ENCODE measurements at regions not wholly inside any gene's neighbourhood (a gene's known extent, or its start where the extent isn't known, plus 50 kb on each side); places are given as distances from the start of the nearest gene placed in this dataset.
"Not testable (repeated sequence)": the region's sequence is repeated elsewhere in the genome, so short reads cannot be mapped to it uniquely, and the experiment has no call there.

DNA sequence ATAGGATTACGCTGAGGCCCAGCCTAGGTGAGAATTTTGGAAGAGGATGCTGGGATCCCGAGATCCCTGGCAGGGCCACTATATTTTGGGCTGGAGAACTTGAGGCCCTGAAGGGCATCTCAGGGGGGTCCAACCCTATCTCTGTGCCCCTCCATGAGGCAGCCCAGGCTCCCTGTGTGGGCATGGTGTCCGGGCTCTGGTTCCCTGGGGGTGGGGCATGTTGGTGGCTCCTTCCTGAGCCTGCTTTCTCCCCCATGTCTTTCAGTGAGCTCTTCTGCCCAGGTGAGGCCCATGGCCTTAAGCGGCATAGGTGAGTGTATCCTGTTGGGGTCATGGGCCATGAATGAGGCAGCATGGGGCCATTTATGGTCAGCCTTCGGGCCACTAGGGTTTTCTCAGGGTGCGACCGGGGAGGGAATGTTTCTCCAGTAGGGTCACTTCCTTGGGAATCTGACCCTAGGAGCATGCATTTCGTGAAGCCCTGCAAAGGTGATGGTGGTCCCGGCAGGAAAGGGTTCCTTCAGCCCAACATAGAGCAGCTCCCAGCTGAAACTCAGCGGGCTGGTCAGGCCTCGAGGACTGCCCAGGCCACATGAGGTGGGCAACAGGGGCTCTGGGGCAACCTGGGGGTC lies 191.3 kb downstream of the UBE3A start:
- no peak for DNase-seq (ENCODE audit: low spot score)

DNA sequence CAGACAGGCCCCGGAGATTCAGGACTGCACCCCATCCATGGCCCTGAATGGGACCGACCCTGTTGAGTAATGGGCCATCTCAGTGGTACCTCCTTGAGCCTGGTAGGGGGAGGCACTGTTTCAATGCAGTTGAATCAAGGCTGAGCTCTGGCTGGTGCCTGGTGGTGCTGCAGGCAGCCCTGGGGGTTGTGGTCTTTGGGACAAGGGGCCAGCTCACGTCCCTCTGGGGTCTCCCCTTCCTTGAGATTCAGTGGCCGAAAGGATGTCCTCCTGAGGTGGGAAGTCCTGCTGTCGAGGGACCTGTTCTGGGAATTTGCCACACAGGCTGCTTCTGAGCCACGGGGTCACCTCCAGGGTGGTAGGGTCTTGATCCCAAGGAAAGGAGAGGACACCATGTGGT lies 190.7 kb downstream of the UBE3A start:
- not testable (repeated sequence) for DNase-seq (ENCODE audit: low spot score)

DNA sequence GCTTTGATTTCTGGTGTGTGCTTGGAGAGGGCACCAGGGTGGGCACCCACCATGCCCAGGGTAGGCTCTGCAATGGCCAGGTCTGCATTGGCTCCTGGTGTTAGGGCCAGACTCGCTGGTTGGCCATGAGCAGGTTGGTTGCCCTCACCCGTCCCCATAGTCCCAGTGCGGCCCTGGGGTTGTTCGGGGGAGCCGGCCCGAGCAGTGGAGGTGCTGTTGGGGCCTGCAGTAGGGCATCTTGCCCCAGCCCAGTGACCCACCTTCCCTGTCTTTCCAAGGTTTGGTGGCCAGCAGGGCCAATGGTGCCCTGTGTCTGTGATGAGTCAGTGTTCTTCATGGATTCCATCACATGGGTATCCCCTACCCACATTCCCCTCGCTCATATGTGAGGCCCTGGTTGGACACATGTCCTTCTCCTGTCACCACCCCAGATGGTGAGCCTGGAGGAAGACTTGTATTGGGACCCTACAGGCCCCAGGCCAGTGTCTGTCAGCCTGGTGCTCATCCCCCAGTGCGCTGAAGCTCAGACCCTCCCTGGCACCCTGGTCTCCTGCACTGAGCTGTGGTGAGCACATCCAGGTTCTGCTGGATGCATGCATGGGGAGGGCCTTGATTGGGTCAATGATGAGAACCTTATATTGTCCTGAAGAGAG lies 190.1 kb downstream of the UBE3A start:
- no peak for DNase-seq (ENCODE audit: low spot score)

DNA sequence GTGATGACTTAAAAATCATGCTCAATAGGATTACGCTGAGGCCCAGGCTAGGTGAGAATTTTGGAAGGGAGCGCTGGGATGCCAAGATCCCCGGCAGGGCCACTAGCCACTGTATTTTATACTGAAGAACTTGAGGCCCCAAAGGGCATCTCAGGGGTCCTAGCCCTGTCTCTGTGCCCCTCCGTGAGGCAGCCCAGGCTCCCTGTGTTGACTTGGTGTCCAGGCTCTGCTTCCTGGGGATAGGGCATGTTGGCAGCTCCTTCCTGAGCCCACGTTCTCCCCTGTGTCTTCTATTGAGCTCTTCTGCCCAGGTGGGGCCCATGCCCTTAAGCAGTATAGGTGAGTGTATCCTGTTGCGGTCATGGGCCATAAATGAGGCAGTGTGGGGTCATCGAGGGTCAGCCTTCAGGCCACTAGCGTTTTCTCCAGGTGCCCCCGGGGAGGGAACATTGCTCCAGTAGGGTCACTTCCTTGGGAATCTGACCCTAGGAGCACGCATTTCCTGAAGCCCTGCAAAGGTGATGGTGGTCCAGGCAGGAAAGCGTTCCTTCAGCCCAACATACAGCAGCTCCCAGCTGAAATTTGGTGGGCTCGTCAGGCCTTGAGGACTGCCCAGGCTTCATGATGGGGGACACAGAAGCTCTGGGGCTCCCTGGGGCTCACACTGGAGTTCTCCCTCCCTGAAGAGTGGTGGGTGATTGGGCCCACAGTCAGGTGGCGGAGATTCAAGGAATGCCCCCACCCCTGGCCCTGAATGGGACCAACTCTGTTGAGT lies 189.4 kb downstream of the UBE3A start:
- DNase-seq (ENCODE audit: low spot score), result no peak

DNA sequence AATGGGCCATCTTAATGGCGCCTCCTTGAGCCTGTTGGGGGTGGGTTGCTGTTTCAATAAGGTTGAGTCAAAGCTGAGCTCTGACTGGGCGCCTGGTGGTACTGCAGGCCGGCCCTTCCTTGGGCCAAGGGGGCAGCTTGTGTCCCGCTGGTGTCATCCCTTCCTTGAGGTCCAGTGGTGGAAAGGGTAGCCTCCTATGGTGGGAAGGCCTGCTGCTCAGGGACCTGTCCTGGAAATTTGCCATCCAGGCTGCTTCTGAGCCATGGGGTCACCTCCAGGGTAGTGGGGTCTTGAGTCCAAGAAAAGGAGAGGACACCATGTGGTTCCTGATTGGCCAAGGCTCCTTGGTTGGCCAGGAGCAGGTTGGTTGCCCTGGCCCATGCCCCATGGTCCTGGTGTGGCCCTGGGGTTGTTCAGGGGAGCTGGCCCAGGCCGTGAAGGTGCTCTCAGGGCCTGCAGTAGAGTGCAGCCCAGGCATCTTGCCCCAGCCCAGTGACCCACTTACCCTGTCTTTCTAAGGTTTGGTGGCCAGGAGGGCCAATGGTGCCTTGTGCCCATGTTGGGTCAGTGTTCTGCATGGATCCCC lies 188.7 kb downstream of the UBE3A start:
- no peak for DNase-seq (ENCODE audit: low spot score)

DNA sequence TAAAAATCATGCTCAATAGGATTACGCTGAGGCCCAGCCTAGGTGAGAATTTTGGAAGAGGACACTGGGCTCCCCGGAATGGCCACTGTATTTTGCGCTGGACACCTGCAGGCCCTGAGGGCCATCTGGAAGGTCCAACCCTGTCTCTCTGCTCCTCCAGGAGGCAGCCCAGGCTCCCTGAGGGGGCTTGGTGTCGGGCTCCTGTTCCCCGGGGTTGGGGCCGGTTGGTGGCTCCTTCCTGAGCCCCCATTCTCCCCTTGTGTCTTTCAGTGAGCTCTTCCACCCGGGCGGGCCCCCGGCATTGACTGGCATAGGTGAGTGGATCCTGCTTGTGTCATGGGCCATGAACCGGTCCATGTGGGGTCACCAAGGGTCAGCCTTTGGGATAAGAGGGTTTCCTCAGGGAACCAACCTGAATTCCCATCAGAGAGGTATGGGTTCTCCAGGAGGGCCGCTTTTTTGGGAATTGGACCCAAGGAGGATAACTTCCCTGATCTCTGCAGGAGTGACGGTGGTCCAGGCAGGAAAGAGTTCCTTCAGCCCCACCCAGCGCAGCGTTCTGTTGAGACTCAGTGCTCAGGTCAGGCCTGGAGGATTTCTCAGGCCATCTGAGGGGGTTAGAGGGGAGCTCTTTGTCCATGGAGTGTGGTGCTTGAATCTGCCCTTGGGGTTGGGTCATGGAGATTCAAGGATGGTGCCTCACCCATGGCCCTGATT lies 187.8 kb downstream of the UBE3A start:
- DNase-seq (ENCODE audit: low spot score), result no peak

DNA sequence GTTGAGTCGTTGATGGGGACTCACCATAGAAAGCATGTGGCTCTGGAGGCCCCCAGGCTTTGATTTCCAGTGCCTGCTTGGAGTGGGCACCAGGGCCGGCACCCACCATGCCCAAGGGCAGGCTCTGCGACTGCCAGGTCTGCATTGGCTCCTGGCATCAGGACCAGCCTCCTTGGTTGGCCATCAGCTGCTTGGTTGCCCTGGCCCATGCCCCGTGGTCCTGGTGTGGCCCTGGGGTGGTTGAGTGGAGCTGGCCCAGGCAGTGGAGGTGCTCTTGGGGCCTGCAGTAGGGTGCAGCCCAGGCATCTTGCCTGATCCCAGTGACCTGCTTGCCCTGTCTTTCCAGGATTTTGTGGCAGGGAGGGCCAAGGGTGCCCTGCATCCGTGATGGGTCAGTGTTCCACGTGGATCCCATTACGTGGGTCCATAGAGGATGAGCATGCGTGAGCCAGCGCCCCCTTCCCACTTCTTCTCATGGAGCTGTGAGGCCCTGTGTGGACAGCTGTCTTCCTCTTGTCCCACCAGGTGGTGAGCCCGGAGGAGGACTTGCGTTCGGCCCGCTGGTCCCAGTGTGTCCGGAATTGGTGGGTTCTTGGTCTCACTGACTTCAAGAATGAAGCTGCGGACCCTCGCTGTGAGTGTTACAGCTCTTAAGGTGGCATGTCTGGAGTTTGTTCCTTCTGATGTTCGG lies 187.0 kb downstream of the UBE3A start:
- no peak for DNase-seq (ENCODE audit: low spot score)

DNA sequence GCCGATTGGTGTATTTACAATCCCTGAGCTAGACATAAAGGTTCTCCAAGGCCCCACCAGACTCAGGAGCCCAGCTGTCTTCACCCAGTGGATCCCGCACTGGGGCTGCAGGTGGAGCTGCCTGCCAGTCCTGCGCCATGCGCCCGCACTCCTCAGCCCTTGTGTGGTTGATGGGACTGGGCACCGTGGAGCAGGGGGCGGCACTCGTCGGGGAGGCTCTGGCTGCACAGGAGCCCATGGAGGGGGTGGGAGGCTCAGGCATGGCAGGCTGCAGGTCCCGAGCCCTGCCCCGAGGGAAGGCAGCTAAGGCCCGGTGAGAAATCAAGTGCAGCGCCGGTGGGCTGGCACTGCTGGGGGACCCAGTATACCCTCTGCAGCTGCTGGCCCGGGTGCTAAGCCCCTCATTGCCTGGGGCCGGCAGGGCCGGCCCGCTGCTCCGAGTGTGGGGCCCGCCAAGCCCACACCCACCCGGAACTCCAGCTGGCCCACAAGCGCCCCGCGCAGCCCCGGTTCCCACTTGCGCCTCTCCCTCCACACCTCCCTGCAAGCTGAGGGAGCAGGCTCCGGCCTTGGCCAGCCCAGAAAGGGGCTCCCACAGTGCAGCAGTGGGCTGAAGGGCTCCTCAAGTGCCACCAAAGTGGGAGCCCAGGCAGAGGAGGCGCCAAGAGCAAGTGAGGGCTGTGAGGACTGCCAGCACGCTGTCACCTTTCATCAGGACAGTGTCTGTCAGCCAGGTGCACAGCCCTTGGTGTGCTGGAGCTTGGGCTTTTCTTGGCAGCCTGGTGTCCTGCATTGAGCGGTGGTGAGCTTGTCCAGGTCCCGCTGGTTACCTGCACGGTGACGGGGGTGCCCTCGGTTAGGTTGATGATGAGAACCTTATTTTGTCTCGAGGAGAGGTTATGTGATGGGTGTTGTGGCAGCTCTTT lies 185.5 kb downstream of the UBE3A start:
- not testable (repeated sequence) for DNase-seq (ENCODE audit: low spot score)

DNA sequence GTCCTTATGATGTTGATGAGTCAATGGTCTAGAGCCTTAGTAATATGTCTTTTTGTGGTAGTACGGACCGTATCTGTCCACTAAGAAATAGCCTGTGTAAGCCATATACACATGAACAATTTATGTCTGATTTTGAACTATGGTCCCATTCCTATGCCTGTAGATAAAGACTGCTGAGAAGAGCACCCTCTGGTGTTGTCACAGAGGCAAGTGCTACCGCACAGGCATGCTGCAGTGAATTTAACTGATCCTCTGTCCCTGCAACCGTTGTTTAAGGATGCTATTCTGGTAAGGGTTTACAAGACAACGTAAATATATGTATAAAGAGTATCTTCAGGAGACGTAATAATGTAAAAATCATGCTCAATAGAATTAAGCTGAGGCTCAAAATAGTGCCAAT lies 170.7 kb downstream of the UBE3A start:
- no peak for DNase-seq (ENCODE audit: low spot score)

Measured in globus pallidus (tissue), 1 donor.